HPDE6-E6E7 (cell line): ENCODE measurements at regions not wholly inside any gene's neighbourhood (a gene's known extent, or its start where the extent isn't known, plus 50 kb on each side); places are given as distances from the start of the nearest gene placed in this dataset.
"Not testable (repeated sequence)": the region's sequence is repeated elsewhere in the genome, so short reads cannot be mapped to it uniquely, and the experiment has no call there.

Source experiments
- DNase-seq: peaks from one replicate; pipeline ENCODE4 v3.0.0; 2011; ENCODE audit warnings: missing footprints; ENCODE audit errors: extremely low spot score

GRCh38 chr1:213585402-213585801 lies 402.4 kb upstream of the PROX1 start:
- DNase-seq: no peak

DNA sequence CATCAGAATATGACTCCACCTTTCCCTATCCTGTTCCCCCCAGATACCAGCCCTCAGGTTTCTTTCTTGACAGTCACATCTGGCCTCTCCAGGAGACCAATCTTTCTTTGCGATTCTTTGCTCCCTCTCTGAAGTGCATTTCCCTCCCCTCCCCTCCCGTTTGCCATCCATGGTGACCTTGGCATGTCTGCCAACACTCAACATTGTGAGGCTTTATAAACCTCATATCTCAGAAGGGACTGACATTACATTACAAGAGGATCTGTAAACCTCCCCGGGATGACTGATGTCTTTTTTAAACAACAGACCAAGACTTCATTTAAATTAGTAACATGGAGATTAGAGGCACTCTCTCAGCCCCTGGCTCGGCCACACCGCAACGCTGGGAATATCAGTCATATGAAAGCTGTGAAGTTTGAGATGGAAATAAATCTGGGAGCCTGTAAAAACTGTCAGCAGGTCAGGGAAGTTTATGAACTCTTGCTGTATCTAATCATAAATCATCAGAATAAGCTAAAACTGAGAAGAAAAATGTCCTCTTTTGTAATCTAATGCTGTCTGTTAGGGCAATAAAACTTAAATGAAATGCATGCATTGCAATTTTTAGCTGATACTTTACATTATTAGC lies 401.7 kb upstream of the PROX1 start:
- no peak for DNase-seq

GRCh38 chr1:213586587-213586972 lies 401.2 kb upstream of the PROX1 start:
- no peak for DNase-seq

DNA sequence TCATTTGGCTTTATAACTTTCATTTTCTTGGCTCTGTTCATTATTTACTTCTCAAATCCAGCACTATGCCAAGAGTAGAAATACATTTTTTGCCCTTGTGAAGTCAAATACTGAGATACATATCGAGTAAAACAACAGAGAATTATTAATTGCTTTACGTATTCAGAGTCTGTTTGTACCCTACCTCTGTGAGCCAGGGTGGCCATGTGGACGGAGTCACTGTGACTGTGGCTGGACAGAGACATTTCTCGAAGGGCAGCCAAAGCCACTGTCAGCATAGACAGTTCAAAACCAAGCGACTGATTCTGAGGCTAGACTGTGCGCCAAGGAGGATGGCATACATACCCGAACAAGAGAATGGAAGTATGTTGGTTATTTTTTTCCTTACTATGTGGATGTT lies 391.0 kb upstream of the PROX1 start:
- DNase-seq: no peak

DNA sequence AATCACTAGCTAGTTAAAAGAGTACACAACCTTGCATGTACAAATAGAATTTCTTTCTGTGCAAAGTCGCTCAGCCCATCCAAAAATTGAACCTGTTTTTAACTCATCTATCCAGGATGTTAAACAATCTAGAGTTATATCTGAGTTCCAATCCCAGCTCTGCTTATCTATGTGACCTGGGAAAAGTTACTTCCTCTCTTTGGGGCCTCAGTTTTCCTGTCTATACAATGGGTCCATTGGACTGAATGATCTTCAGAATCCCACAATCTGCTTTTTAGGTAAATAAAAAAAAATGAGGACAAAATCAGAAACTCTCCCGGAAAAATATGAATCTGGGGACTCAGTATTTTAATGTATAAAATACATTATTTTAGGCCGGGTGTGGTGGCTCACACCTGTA lies 389.5 kb upstream of the PROX1 start:
- no peak for DNase-seq

- no peak for DNase-seq
Measured at GRCh38 chr1:213600879-213601278, 386.9 kb upstream of the PROX1 start.

GRCh38 chr1:213601705-213602104 lies 386.1 kb upstream of the PROX1 start:
- not testable (repeated sequence) for DNase-seq

GRCh38 chr1:213602796-213603486 lies 384.8 kb upstream of the PROX1 start:
- DNase-seq: no peak

DNA sequence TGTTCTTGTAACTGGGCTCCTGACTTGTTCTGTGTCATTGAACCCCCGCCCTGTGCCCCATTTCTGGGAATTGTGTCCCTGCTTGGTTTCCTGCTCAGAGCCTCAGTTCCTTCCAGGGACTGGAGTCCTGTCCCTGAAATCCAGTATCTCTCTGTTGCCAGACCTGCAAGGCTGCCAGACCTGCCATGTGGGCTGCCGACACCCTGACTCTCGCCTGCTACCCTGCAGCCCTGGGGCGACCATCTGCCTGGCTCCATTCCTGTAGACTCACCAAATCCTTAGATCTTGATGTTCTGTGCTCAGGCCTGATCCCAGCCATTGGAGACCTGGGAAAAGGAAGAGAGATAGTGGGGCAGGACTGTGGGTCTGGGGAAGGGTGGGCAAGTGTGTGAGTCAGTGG lies 383.3 kb upstream of the PROX1 start:
- no peak for DNase-seq

DNA sequence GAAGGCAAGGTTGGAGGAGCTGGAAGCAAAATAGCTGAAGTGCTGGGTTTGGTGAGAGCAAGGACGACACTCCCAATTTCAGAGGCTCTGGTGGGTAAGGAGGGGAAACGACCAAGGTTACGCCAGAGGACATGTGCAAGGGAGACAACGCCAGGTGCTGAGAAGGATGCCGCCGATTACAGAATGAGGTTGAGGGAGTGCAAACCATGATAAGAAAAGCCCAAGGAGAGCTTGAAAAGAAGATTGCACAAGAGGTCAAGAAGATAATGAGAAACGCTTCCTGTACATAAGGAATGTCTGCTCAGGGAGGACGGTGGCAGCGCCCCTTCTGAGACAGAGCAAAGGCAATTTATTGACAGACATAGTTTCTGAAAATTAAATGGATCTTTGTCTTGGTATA lies 382.0 kb upstream of the PROX1 start:
- DNase-seq: no peak

- no peak for DNase-seq
Measured at GRCh38 chr1:213606252-213606820, 381.4 kb upstream of the PROX1 start.

DNA sequence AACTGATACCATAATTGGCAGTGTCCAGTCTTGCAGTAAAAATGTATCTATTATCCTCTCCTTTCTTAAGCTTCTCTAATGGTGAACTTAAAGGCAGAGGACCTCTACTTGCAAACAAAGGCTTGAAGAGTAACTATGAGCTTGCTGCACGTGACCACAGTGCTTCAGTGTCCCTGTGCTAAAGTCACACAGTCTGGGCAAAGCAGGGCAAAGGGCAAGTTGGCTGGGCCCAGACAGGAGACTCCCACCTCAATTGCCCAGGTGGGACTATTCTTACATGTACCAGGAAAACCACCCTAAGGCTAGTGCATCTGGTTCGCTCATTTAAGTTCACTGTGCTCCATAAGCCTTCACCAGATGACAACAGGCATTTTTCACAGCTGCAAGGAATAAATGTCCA lies 374.2 kb upstream of the PROX1 start:
- no peak for DNase-seq

DNA sequence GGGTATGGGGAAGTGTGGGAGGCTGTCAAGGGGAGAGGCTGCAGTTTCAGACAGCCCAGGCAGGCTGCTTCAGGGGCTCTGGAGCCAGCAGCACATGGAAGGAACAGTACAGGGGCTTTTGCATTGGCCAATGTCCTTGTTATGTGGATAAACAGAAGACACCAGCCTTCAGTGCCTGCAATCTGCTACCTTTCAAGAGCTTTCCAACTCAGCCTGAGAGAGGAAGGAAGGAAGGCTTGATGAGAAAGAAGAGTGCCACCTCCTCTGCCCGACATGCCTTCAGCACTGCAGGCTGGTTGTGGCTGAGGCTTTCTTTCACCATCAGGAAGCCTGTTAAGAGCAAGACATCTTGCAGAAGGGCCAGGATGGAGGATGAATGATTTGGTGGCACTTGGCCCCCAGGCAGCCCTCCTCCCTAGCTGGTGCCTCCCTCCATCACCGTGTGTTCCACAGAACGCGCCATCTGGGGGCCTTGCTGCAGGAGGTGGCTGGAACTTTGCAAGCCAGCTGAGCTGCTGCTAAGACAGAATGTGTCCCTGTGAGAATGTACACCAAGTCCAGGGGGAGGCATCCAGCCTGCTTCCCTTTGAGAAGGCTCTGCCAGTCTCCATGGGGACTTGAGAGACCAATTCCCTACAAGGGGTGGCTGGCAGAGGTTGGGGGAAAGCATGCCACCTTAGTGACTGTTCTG lies 372.4 kb upstream of the PROX1 start:
- no peak for DNase-seq

GRCh38 chr1:213617133-213617532 lies 370.6 kb upstream of the PROX1 start:
- no peak for DNase-seq

DNA sequence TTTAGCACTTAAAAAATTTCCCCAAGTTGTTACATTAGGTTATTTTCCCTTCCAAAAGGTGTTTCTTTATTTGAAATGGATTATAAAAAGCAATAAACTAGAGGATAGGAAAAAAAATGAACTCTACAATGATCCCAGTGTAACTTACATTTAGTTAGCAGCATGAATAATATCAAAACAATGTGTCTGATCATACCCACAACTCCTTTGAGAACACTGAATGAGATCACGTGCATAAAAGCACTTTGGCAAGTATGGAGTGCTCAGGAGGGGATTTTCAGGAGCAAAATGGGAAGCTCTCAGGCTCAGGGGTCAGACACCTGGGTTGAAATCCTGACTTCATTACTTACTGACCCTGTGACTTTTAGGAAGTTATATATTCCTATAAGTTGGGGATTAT lies 369.7 kb upstream of the PROX1 start:
- DNase-seq: no peak

DNA sequence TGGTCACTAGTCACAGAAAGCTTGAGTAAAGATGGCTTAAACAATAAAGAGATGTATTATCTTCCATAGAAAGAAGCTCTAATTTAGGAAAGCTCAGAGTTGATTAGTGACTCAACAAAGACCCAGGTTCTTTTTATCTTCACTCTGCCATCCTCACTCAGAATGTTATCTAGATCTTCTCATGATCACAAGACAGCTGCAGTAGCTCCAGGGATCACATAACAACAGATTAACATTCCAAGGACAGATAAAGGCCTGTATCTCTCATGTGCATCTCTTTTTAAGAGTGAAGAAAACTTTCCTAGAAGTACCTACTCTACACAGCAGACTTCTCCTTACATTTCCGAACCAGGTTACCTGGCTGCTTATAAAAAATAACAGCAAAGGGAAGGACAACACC lies 368.7 kb upstream of the PROX1 start:
- DNase-seq: no peak

DNA sequence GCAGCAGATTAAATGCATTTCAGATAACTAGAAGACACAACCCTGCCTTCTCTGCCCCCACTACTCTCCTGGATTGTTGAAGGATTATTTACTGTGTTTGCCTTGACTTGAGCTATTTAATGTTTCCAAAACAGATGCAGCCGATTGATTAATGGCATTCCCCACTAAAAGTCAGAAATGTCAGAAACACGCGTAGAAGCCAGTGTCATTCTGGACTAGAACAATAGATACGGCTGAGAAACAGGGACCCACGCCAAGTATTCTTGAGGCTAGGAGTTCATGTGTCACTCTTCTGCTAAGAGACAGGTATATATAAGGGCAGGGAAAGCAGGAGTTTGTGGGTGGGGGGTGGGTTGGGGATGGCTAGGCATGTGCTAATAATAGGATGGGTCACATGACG lies 366.7 kb upstream of the PROX1 start:
- no peak for DNase-seq

- no peak for DNase-seq
Measured at GRCh38 chr1:213622365-213623063, 365.3 kb upstream of the PROX1 start.

DNA sequence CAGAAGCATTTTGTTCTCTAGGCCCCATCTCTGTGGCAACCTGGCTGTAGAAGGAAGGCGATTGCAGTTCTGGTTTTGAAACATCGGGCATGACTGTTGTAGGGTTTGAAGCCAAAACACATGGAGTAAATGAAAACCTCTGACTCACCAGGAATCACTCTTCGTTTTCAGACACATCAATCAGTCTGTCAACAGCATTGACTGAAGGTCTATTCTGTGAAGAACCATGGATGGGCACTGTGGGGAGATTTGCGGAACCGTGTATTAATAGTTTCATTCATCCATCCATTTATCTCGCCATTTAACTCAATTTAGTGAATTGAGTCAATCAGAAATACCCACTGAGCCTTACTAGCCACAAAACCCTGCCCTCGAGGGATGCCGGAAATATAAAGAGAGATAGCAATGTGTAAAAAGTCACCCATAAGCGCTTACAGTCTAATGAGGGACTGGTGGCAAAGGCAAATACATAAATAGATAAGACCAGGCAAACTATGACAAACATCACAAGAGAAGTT lies 364.6 kb upstream of the PROX1 start:
- DNase-seq: no peak

GRCh38 chr1:213623862-213624261 lies 363.9 kb upstream of the PROX1 start:
- no peak for DNase-seq

- not testable (repeated sequence) for DNase-seq
Measured at GRCh38 chr1:213636778-213637177, 351.0 kb upstream of the PROX1 start.

DNA sequence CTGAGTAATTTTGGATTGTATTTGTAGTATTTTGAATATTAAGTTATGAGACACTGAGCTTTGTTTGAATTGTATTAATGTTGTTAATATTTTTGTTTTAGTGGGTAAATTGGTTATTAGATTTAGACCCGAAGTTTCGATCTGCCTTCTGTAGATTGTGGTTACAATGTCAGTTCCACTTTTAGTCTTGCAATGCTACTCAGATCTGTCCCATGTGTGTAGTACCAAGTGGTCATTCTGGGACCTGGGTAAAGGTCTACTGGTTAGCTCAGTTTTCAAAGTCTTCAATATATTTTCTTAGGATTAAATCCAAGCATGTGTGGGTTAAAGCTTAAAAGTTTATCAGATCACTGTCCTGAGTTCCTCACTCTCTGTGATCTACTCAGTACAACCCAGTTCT lies 346.5 kb upstream of the PROX1 start:
- no peak for DNase-seq
